ENCODE measurements at regions not wholly inside any gene's neighbourhood (a gene's known extent, or its start where the extent isn't known, plus 50 kb on each side); places are given as distances from the start of the nearest gene placed in this dataset.
"Not testable (repeated sequence)": the region's sequence is repeated elsewhere in the genome, so short reads cannot be mapped to it uniquely, and the experiment has no call there.

GRCh38 chr7:81210137-81211064 is 291.6 kb upstream of the SEMA3C start:
- DNase-seq: no peak

GRCh38 chr7:81209059-81209458 is 290.2 kb upstream of the SEMA3C start:
- no peak for DNase-seq

- no peak for DNase-seq
Measured at GRCh38 chr7:81207801-81208200, 288.9 kb upstream of the SEMA3C start.

DNA sequence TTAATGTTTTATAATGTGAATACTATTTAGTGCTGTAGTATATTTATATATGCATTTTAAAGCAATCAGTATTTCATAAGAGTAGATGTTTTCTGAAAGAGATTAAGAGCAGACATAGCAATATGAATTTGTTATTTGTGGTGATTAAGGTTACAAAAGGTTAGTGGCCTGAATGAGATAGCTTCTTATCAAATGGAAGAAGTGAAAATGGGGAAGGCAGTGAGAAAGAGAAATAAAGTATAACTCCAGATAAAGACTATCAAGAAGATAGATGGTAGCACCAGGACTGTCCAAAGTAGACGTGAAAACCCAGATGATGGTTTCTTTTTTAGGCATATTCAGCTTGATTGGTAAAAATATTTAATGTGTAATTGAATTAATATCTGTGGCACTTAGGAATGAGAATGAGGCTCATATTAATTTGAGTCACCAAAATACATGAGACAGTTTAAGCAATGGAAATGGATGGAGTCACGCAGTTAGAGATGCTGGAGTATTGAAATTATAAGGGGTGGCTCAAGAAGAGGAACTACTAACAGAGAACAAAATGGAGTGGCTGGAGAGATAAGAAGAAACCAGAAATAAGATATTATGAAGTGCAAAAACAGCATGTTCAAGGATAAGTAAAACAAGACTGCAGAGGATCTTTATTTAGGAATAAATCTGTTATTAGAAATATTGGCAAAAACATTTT is 288.0 kb upstream of the SEMA3C start:
- no peak for DNase-seq

GRCh38 chr7:81206217-81206616 is 287.4 kb upstream of the SEMA3C start:
- no peak for DNase-seq

DNA sequence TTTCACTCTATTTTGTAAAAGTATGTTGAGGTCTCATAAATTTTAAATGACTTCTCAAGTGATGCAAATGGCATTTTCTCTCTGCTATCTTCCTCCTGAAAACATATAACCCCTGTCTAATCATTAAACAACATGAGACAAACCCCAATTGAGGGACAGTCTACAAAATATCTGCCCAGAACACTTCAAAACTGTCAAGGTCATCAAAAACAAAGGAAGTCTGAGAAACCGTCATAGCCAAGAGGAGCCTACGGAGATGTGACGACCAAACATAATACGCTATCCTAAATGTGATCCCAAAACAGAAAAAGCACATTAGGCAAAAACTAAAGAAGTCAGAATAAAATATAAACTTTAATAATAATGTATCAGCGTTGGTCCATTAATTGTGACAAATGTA is 282.3 kb upstream of the SEMA3C start:
- DNase-seq: no peak

DNA sequence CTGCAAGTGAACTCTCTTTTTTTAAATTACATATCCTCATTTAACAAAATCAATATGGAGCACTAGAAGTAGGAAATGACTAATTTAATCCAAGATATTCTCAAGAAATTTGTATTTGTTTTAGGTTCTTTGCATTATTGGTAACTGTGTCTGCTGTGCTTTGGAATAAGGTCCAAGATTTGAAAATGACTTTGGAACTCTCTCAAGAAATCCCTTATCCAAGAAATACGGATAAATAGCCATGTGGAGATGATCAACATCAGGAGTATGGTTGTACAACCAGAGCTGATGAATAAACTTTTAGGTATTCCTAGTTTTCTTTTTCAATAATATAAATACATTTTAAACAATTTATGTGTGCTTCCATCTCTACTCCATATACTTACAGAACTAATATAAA is 279.9 kb upstream of the SEMA3C start:
- no peak for DNase-seq

DNA sequence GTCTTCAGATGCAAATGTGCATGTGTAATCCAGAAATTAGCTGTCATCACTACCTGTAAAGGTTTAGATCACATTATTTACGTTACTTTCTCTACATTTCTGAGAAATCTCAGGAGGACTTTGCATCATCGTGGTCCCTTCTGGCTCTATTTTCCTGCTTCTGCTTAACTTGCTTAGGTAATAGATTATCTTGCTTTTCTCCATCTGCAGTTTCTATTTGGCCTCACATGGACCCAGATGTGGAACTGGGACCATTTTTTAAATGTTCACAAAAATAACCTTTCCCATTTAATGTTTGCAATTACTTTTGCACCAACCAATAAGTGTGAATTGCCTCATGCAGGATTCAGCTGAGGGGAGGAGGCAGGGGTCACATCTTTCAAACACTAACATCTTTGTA is 278.4 kb upstream of the SEMA3C start:
- no peak for DNase-seq

- no peak for DNase-seq
Measured at GRCh38 chr7:81195033-81195432, 276.2 kb upstream of the SEMA3C start.

- DNase-seq: no peak
Measured at GRCh38 chr7:81190997-81191768, 272.3 kb upstream of the SEMA3C start.

- no peak for DNase-seq
Measured at GRCh38 chr7:81187753-81188152, 268.9 kb upstream of the SEMA3C start.

- no peak for DNase-seq
Measured at GRCh38 chr7:81186691-81187090, 267.8 kb upstream of the SEMA3C start.

GRCh38 chr7:81185072-81185471 is 266.2 kb upstream of the SEMA3C start:
- DNase-seq: no peak

- no peak for DNase-seq
Measured at GRCh38 chr7:81183326-81183725, 264.5 kb upstream of the SEMA3C start.

DNA sequence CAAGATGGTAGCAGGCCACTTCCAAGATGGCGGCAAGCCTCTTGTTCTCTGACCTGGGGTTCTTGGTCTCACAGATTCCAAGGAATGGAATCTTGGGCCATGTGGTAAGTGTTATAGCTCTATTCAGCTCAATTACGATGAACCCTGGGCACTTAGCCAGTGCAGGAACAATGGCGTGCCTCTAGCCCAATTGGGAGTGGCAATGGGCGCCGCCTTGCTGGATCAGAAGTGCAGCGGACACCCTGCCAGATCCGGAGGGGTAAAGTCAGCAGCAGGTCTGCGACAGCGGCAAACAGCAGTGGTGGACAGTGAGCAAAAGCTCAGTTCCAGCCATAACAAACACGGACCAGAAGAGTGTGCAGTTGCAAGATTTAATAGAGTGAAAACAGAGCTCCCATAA is 263.2 kb upstream of the SEMA3C start:
- DNase-seq: not testable (repeated sequence)

DNA sequence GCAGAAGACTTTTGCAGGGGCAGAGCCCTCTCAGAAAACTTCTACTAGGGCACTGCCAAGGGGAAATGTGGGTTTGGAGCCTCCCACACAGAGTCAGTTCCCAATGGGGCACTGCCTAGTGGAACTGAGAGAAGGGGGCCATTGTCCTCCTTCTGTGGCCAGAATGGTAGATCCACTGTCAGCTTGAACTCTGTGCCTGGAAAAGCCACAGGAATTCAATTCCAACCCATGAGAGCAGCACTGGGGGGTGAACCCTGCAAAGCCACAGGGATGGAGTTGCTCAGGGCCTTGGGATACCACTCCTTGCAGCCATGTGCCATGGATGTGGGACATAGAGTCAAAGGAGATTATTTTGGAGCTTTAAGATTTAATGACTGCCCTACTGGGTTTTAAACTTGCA is 262.2 kb upstream of the SEMA3C start:
- DNase-seq: no peak

DNA sequence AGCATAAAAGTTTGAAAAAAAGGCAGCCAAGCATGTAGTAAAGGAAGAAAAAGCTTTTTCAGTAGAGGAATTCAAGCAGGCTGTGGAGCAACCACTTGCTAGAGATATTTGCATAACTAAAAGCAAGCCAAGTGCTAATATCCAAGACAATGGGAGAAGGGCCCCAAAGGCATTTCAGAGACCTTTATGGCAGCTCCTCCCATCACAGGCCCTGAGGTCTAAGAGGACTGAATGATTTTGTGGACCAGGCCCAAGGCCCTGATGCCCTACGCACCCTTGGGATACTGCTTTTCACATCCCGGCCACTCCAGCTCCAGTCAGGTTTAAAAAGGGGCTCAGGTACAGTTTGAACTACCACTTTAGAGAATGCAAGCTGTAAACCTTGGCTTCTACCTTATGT is 261.7 kb upstream of the SEMA3C start:
- no peak for DNase-seq

GRCh38 chr7:81175275-81175940 is 256.6 kb upstream of the SEMA3C start:
- DNase-seq: no peak

- no peak for DNase-seq
Measured at GRCh38 chr7:81173766-81174281, 255.0 kb upstream of the SEMA3C start.

- no peak for DNase-seq
Measured at GRCh38 chr7:81170291-81170690, 251.4 kb upstream of the SEMA3C start.

- DNase-seq: no peak
Measured at GRCh38 chr7:81167934-81168333, 249.1 kb upstream of the SEMA3C start.

DNA sequence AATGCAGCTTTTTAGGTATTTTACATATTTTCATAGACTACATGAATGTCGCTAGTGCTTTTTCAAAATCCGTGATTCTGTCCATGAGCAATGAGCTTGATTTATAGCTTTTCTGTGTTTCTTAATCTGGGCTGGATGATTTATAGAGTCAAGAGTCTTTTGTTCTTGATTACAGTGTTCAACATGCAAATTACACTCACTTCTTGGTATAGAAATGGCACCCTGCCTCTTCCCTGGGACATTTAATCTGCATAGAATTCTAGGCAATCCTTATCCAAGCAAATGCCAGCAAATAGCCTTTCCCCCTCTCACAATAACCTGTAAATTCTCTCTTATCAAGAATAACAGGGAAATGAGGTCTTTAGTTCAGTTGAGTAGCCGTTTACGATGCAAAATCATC is 246.2 kb upstream of the SEMA3C start:
- DNase-seq: no peak
